DOHH2 (cell line): ENCODE measurements at regions not wholly inside any gene's neighbourhood (a gene's known extent, or its start where the extent isn't known, plus 50 kb on each side); places are given as distances from the start of the nearest gene placed in this dataset.

Experiments used
- H3F3A ChIP-seq: fragments of 200-600 bp; sonication (generic), shearing (Covaris generic); 2 replicates; pipeline ENCODE4 v1.6.0; 2016; ENCODE audit warnings: antibody characterized with exemption, mild to moderate bottlenecking; ENCODE audit not compliant: control insufficient read depth, insufficient read depth
- H3K27ac ChIP-seq: fragments of 200-600 bp; sonication (generic); 2 replicates; pipeline ENCODE4 v1.5.1; 2014; ENCODE audit warnings: low read depth, mild to moderate bottlenecking, low read length, moderate library complexity
- H3K27me3 ChIP-seq: fragments of 200-600 bp; sonication (generic); 2 replicates; pipeline ENCODE4 v1.6.1; 2014; ENCODE audit warnings: mild to moderate bottlenecking, low read length, mixed read lengths; ENCODE audit not compliant: control insufficient read depth
- H3K36me3 ChIP-seq: fragments of 200-600 bp; sonication (generic); 2 replicates; pipeline ENCODE4 v1.6.1; 2014; ENCODE audit warnings: mild to moderate bottlenecking, low read length, moderate library complexity, mixed read lengths; ENCODE audit not compliant: control insufficient read depth
- H3K4me1 ChIP-seq: fragments of 200-600 bp; sonication (generic); 2 replicates; pipeline ENCODE4 v1.6.1; 2014; ENCODE audit warnings: mild to moderate bottlenecking, low read length, mixed read lengths; ENCODE audit not compliant: control insufficient read depth
- H3K4me2 ChIP-seq: fragments of 200-600 bp; sonication (generic); 2 replicates; pipeline ENCODE4 v1.6.0; 2014; ENCODE audit warnings: mild to moderate bottlenecking, low read length, moderate library complexity
- H3K4me3 ChIP-seq: fragments of 200-600 bp; sonication (generic); 2 replicates; pipeline ENCODE4 v1.5.1; 2014; ENCODE audit warnings: mild to moderate bottlenecking, low read length, mixed read lengths
- H3K79me2 ChIP-seq: fragments of 200-600 bp; sonication (generic); 2 replicates; pipeline ENCODE4 v1.6.1; 2014; ENCODE audit warnings: mild to moderate bottlenecking, low read length, mixed read lengths; ENCODE audit not compliant: control insufficient read depth
- H3K9me2 ChIP-seq: fragments of 200-600 bp; sonication (generic); replicated peaks from 2 replicates; pipeline ENCODE4 v1.6.1; 2014; ENCODE audit warnings: mild to moderate bottlenecking, low read length, mixed read lengths; ENCODE audit not compliant: control insufficient read depth
- H3K9me3 ChIP-seq: fragments of 200-600 bp; sonication (generic); 2 replicates; pipeline ENCODE4 v1.6.1; 2014; ENCODE audit warnings: antibody characterized with exemption, low read length, mixed read lengths; ENCODE audit not compliant: control insufficient read depth, insufficient read depth
- H4K20me1 ChIP-seq: fragments of 200-600 bp; sonication (generic); 2 replicates; pipeline ENCODE4 v1.6.0; 2014; ENCODE audit warnings: low read depth, mild to moderate bottlenecking, antibody characterized with exemption, low read length, moderate library complexity; ENCODE audit not compliant: control insufficient read depth, insufficient read depth
- CTCF ChIP-seq: fragments of 200-600 bp; sonication (generic); IDR thresholded peaks from one replicate; pipeline ENCODE4 v1.5.1; 2014; ENCODE audit warnings: antibody characterized with exemption, mild to moderate bottlenecking, low read depth, low read length; ENCODE audit not compliant: poor library complexity, severe bottlenecking
- EZH2phosphoT487 ChIP-seq: fragments of 200-600 bp; sonication (generic); IDR thresholded peaks from 2 replicates; pipeline ENCODE4 v1.6.1; 2017; ENCODE audit warnings: borderline replicate concordance, mild to moderate bottlenecking, antibody characterized with exemption, low read length, moderate library complexity, mixed read lengths

- H4K20me1 ChIP-seq = no peaks in the 10 kb centered on the region
- no peaks in the 10 kb centered on the region for H3K9me2 ChIP-seq
- no peaks in the 10 kb centered on the region for H3K27me3 ChIP-seq
- H3K4me3 ChIP-seq = no peak overlapping the region
- H3K4me1 ChIP-seq = no peaks in the 10 kb centered on the region
- no peaks in the 10 kb centered on the region for H3K36me3 ChIP-seq
- no peaks in the 10 kb centered on the region for H3K9me3 ChIP-seq
- H3K4me2 ChIP-seq = no peak overlapping the region
- TF ChIP-seq CTCF (no peak), EZH2phosphoT487 (no peak)
- H3K79me2 ChIP-seq = no peaks in the 10 kb centered on the region
- no peak overlapping the region for H3K27ac ChIP-seq
- H3F3A ChIP-seq = no peaks in the 10 kb centered on the region
These were observed 338.1 kb downstream of the GPAT3 start for GRCh38 chr4:83873996-83874395.

GRCh38 chr4:83870328-83870950 lies 334.5 kb downstream of the GPAT3 start:
- no peaks in the 10 kb centered on the region for H3K36me3 ChIP-seq
- TF ChIP-seq EZH2phosphoT487 (no peak), CTCF (no peak)

GRCh38 chr4:83866834-83867621 lies 331.1 kb downstream of the GPAT3 start:
- Histone ChIP-seq H3K27ac (no peak overlapping the region), H3K9me2 (no peaks in the 10 kb centered on the region), H3K4me2 (no peak overlapping the region), H3K36me3 (no peaks in the 10 kb centered on the region), H3K4me1 (no peaks in the 10 kb centered on the region), H3K27me3 (no peaks in the 10 kb centered on the region), H3K4me3 (no peak overlapping the region), H4K20me1 (no peaks in the 10 kb centered on the region), H3K79me2 (no peaks in the 10 kb centered on the region), H3F3A (no peaks in the 10 kb centered on the region), H3K9me3 (no peaks in the 10 kb centered on the region)
- no peak for TF ChIP-seq CTCF
- no peak for TF ChIP-seq EZH2phosphoT487

More at GRCh38 chr4:83870328-83870950, 334.5 kb downstream of the GPAT3 start:
- no peaks in the 10 kb centered on the region for H4K20me1 ChIP-seq
- H3K4me1 ChIP-seq = no peaks in the 10 kb centered on the region
- H3K27me3 ChIP-seq = no peaks in the 10 kb centered on the region
- H3K27ac ChIP-seq = no peak overlapping the region
- H3K9me3 ChIP-seq = no peaks in the 10 kb centered on the region
- H3K4me2 ChIP-seq = no peak overlapping the region
- H3K4me3 ChIP-seq = no peak overlapping the region
- no peaks in the 10 kb centered on the region for H3F3A ChIP-seq
- no peaks in the 10 kb centered on the region for H3K9me2 ChIP-seq
- no peaks in the 10 kb centered on the region for H3K79me2 ChIP-seq
